GM12878 (cell line): ENCODE measurements at regions not wholly inside any gene's neighbourhood (a gene's known extent, or its start where the extent isn't known, plus 50 kb on each side); places are given as distances from the start of the nearest gene placed in this dataset.

Experiments used
- ATAC-seq: fragments of 200-7000 bp; cut with Tn5 transposase; 3 replicates; pipeline ENCODE4 v1.9.1; 2020; ENCODE audit warnings: mild to moderate bottlenecking, moderate library complexity
- BruUV-seq: library from RNA; stranded (reverse); fragments of 400-500 nt; replicated peaks from 2 replicates; lab custom pipeline; 2021; lab: Mats Ljungman, UMichigan
- CTCF ChIA-PET: fragments of 300-600 bp; sonication (Branson Sonifier 250); formaldehyde crosslinking; extraction: SDS; loops from one replicate; lab custom pipeline; 2021; ENCODE audit warnings: inconsistent platforms; lab: Yijun Ruan, JAX
- POLR2A ChIA-PET: fragments of 350-600 bp; formaldehyde crosslinking; extraction: SDS; loops from one replicate; lab custom pipeline; 2021; ENCODE audit warnings: inconsistent platforms; lab: Charles Lee
- RAD21 ChIA-PET: fragments of 300-600 bp; sonication (Branson Sonifier 250); formaldehyde crosslinking; loops from one replicate; lab custom pipeline; 2023; ENCODE audit warnings: antibody characterized with exemption; ENCODE audit not compliant: unreplicated experiment; lab: Charles Lee
- SMC1A ChIA-PET: fragments of 300-600 bp; sonication (Branson Sonifier 250); formaldehyde crosslinking; loops from one replicate; lab custom pipeline; 2023; ENCODE audit not compliant: unreplicated experiment, uncharacterized antibody; lab: Charles Lee
- DNase-seq: peaks from one replicate; pipeline ENCODE4 v3.0.0-alpha.2; 2011; ENCODE audit warnings: low read depth, low spot score
- FAIRE-seq: peaks from 3 replicates; lab custom pipeline; 2011; peaks lifted over from hg19 to GRCh38; lab: Jason Lieb, UNC
- H2AFZ ChIP-seq: 2 replicates; pipeline ENCODE4 v1.6.0; 2011; ENCODE audit warnings: low read depth, low read length, control low read depth; ENCODE audit not compliant: control insufficient read depth
- H3K27ac ChIP-seq: 2 replicates; pipeline ENCODE4 v1.5.1; 2011; ENCODE audit warnings: control low read depth; ENCODE audit not compliant: control insufficient read depth, insufficient read depth
- H3K27me3 ChIP-seq, 2 experiments: replicated peaks in 1 of 2; 2 replicates each; pipeline versions ENCODE4 v1.6.0 to v1.6.1; 2011; ENCODE audit warnings: low read length in 1 of 2; ENCODE audit not compliant: control insufficient read depth in 2 of 2, insufficient read depth in 2 of 2
- H3K36me3 ChIP-seq, 2 experiments: 2 replicates each; pipeline ENCODE4 v1.5.1; 2011; ENCODE audit warnings: low read length in 1 of 2; ENCODE audit not compliant: control insufficient read depth in 2 of 2, insufficient read depth in 2 of 2
- H3K4me1 ChIP-seq: 2 replicates; pipeline ENCODE4 v1.6.1; 2011; ENCODE audit warnings: mild to moderate bottlenecking, low read length, moderate library complexity, mixed read lengths; ENCODE audit not compliant: control insufficient read depth, insufficient read depth
- H3K4me2 ChIP-seq: 2 replicates; pipeline ENCODE4 v1.6.0; 2011; ENCODE audit warnings: control low read depth; ENCODE audit not compliant: control insufficient read depth, insufficient read depth
- H3K4me3 ChIP-seq: fragments of 200-600 bp; sonication (generic); 2 replicates; pipeline ENCODE4 v1.5.1; 2016
- H3K79me2 ChIP-seq: 2 replicates; pipeline ENCODE4 v1.6.0; 2011; ENCODE audit warnings: low read length; ENCODE audit not compliant: control insufficient read depth, insufficient read depth
- H3K9ac ChIP-seq: 2 replicates; pipeline ENCODE4 v1.8.0; 2011; ENCODE audit warnings: low read length, control low read depth, mixed read lengths; ENCODE audit not compliant: control insufficient read depth, insufficient read depth
- H3K9me3 ChIP-seq: replicated peaks from 3 replicates; pipeline ENCODE4 v1.5.1; 2011; ENCODE audit warnings: mild to moderate bottlenecking, low read length; ENCODE audit not compliant: control insufficient read depth, insufficient read depth
- H4K20me1 ChIP-seq: 2 replicates; pipeline ENCODE4 v1.6.0; 2011; ENCODE audit not compliant: control insufficient read depth, insufficient read depth
- BHLHE40 ChIP-seq, 2 experiments: fragments of 450-650 bp in 1 of 2; IDR thresholded peaks; 2 replicates each; pipeline ENCODE4 v1.6.1; 2011 to 2017; ENCODE audit warnings: low read depth in 2 of 2, borderline replicate concordance in 1 of 2, improper control_type of control experiment in 1 of 2, low read length in 1 of 2, mild to moderate bottlenecking in 1 of 2
- CBFB ChIP-seq: IDR thresholded peaks from 2 replicates; pipeline ENCODE4 v1.6.1; 2016; ENCODE audit warnings: antibody characterized with exemption, low read depth
- CREM ChIP-seq: IDR thresholded peaks from 2 replicates; pipeline ENCODE4 v1.6.1; 2014; ENCODE audit warnings: antibody characterized with exemption, low read depth
- EED ChIP-seq: sonication (generic); IDR thresholded peaks from 2 replicates; pipeline ENCODE4 v1.6.1; 2016; ENCODE audit warnings: antibody characterized with exemption, low read depth
- EP300 ChIP-seq, 2 experiments: fragments of 150-350 bp in 1 of 2; IDR thresholded peaks; 2 replicates each; pipeline ENCODE4 v1.6.1; 2011 to 2012; ENCODE audit warnings: low read depth in 2 of 2, low read length in 2 of 2, borderline replicate concordance in 1 of 2, improper control_type of control experiment in 1 of 2, inconsistent platforms in 1 of 2; ENCODE audit not compliant: control insufficient read depth in 1 of 2
- FOS ChIP-seq: IDR thresholded peaks from 3 replicates; pipeline ENCODE4 v1.6.1; 2011; ENCODE audit warnings: borderline replicate concordance; ENCODE audit not compliant: insufficient read length; ENCODE audit errors: extremely low read depth
- NFYA ChIP-seq: IDR thresholded peaks from 2 replicates; pipeline ENCODE4 v1.6.1; 2011; ENCODE audit warnings: low read depth, mild to moderate bottlenecking, low read length, improper control_type of control experiment, borderline replicate concordance
- RB1 ChIP-seq: fragments of 450-650 bp; formaldehyde crosslinking; IDR thresholded peaks from 2 replicates; pipeline ENCODE4 v1.6.1; 2017; ENCODE audit warnings: mild to moderate bottlenecking, borderline replicate concordance
- SMAD1 ChIP-seq: fragments of 450-650 bp; IDR thresholded peaks from 2 replicates; pipeline ENCODE4 v1.6.1; 2018; ENCODE audit warnings: mild to moderate bottlenecking, low read depth; ENCODE audit not compliant: partially characterized antibody
- STAT1 ChIP-seq: fragments of 450-650 bp; conservative IDR thresholded peaks from 2 replicates; pipeline ENCODE4 v1.6.1; 2014; ENCODE audit warnings: antibody characterized with exemption, mild to moderate bottlenecking
- TARDBP ChIP-seq: IDR thresholded peaks from 2 replicates; pipeline ENCODE4 v1.6.1; 2016; ENCODE audit warnings: borderline replicate concordance
- ZBED1 ChIP-seq: IDR thresholded peaks from 2 replicates; pipeline ENCODE4 v1.6.1; 2016; ENCODE audit warnings: borderline replicate concordance
- WGBS: methylation state at CpG from one replicate; pipeline ENCODE4 v1.1.6; 2016; ENCODE audit warnings: low lambda C conversion rate; ENCODE audit not compliant: insufficient replicate concordance, insufficient coverage; ENCODE audit errors: missing lambda C conversion rate; 5-methylcytosine and 5-hydroxymethylcytosine counted together
- in situ Hi-C: fragments of 300-500 bp; cut with MboI; formaldehyde crosslinking; loops from 9 replicates; pipeline ENCODE4 v1.14.3; 2018; ENCODE audit warnings: mixed read lengths
- intact Hi-C: fragments of 100-400 bp; cut with micrococcal nuclease; formaldehyde crosslinking; loops from one replicate; pipeline ENCODE4 v1.14.2; 2022; ENCODE audit not compliant: unreplicated experiment
- TF ChIP-seq, protein P1 (sequence below): fragments of 450-650 bp; IDR thresholded peaks from 2 replicates; pipeline ENCODE4 v1.6.1; 2018; ENCODE audit warnings: mild to moderate bottlenecking, low read depth, moderate library complexity; ENCODE audit not compliant: partially characterized antibody
- TF ChIP-seq, protein P2 (sequence below): fragments of 450-650 bp; formaldehyde crosslinking; IDR thresholded peaks from 2 replicates; pipeline ENCODE4 v1.4.0; 2020; ENCODE audit warnings: mild to moderate bottlenecking, moderate library complexity
- TF ChIP-seq, protein P3 (sequence below): fragments of 450-650 bp; IDR thresholded peaks from 2 replicates; pipeline ENCODE4 v1.6.1; 2016; ENCODE audit warnings: mild to moderate bottlenecking
- TF ChIP-seq, protein P4 (sequence below): fragments of 450-650 bp; IDR thresholded peaks from 2 replicates; pipeline ENCODE4 v1.6.1; 2014; ENCODE audit warnings: mild to moderate bottlenecking

DNA sequence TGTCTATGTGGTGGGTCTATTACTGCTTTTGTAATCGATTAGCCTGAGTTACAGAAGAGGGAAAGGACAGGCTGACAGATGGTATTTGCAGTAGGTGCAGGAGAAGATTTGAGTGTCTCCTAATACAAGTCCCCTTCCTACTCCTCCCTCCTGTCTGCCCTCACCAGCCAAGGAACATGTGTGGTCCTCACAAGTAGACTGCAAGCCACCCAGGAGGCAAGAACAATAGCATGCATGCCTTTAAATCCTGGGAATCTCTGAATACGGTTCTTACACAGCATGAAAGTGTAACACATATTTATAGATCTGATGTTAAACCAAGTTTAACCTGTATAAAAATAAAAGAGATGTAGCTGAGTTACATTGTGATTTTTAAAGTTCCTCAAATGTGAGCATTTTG lies 117.0 kb downstream of the PTCSC3 start:
- Histone ChIP-seq H2AFZ (no peak overlapping the region), H3K9ac (no peak overlapping the region), H3K4me2 (no peak overlapping the region), H3K79me2 (no peaks in the 10 kb centered on the region), H3K4me1 (no peaks in the 10 kb centered on the region), H3K27me3 (no peaks in the 10 kb centered on the region; a peak in 1 of 4 replicates), H3K36me3 (no peaks in the 10 kb centered on the region), H4K20me1 (no peaks in the 10 kb centered on the region)
- intact Hi-C loops = no loop called here
- ChIA-PET CTCF (interaction anchor here (1.0 to 3.0 kb wide), 2 partner anchors 12 to 47 kb away, joined by 3 to 20 read pairs; no protein-coding TSS in a partner anchor), RAD21 (interaction anchor here (0.6 kb wide), 1 partner anchor 1162 kb away, joined by 4 read pairs; no protein-coding TSS in a partner anchor)
- DNase-seq (no peak), ATAC-seq (no peak)
- TF ChIP-seq, protein P1, sequence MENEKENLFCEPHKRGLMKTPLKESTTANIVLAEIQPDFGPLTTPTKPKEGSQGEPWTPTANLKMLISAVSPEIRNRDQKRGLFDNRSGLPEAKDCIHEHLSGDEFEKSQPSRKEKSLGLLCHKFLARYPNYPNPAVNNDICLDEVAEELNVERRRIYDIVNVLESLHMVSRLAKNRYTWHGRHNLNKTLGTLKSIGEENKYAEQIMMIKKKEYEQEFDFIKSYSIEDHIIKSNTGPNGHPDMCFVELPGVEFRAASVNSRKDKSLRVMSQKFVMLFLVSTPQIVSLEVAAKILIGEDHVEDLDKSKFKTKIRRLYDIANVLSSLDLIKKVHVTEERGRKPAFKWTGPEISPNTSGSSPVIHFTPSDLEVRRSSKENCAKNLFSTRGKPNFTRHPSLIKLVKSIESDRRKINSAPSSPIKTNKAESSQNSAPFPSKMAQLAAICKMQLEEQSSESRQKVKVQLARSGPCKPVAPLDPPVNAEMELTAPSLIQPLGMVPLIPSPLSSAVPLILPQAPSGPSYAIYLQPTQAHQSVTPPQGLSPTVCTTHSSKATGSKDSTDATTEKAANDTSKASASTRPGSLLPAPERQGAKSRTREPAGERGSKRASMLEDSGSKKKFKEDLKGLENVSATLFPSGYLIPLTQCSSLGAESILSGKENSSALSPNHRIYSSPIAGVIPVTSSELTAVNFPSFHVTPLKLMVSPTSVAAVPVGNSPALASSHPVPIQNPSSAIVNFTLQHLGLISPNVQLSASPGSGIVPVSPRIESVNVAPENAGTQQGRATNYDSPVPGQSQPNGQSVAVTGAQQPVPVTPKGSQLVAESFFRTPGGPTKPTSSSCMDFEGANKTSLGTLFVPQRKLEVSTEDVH = no peak
- TF ChIP-seq CBFB = no peak
- TF ChIP-seq, protein P2, sequence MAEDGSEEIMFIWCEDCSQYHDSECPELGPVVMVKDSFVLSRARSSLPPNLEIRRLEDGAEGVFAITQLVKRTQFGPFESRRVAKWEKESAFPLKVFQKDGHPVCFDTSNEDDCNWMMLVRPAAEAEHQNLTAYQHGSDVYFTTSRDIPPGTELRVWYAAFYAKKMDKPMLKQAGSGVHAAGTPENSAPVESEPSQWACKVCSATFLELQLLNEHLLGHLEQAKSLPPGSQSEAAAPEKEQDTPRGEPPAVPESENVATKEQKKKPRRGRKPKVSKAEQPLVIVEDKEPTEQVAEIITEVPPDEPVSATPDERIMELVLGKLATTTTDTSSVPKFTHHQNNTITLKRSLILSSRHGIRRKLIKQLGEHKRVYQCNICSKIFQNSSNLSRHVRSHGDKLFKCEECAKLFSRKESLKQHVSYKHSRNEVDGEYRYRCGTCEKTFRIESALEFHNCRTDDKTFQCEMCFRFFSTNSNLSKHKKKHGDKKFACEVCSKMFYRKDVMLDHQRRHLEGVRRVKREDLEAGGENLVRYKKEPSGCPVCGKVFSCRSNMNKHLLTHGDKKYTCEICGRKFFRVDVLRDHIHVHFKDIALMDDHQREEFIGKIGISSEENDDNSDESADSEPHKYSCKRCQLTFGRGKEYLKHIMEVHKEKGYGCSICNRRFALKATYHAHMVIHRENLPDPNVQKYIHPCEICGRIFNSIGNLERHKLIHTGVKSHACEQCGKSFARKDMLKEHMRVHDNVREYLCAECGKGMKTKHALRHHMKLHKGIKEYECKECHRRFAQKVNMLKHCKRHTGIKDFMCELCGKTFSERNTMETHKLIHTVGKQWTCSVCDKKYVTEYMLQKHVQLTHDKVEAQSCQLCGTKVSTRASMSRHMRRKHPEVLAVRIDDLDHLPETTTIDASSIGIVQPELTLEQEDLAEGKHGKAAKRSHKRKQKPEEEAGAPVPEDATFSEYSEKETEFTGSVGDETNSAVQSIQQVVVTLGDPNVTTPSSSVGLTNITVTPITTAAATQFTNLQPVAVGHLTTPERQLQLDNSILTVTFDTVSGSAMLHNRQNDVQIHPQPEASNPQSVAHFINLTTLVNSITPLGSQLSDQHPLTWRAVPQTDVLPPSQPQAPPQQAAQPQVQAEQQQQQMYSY (CRISPR knock-in tag) = no peak
- no peak for TF ChIP-seq ZBED1
- TF ChIP-seq EP300 (IDR thresholded peaks at IDR 0.05; ENCODE audit: borderline replicate concordance in 1 of 2, control insufficient read depth in 1 of 2, low read depth in 2 of 2, low read length in 2 of 2) = no peak
- no peak for TF ChIP-seq STAT1
- TF ChIP-seq RB1 = no peak
- TF ChIP-seq, protein P3, sequence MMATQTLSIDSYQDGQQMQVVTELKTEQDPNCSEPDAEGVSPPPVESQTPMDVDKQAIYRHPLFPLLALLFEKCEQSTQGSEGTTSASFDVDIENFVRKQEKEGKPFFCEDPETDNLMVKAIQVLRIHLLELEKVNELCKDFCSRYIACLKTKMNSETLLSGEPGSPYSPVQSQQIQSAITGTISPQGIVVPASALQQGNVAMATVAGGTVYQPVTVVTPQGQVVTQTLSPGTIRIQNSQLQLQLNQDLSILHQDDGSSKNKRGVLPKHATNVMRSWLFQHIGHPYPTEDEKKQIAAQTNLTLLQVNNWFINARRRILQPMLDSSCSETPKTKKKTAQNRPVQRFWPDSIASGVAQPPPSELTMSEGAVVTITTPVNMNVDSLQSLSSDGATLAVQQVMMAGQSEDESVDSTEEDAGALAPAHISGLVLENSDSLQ = no peak
- TF ChIP-seq CREM = no peak
- no peak for TF ChIP-seq NFYA
- TF ChIP-seq, protein P4, sequence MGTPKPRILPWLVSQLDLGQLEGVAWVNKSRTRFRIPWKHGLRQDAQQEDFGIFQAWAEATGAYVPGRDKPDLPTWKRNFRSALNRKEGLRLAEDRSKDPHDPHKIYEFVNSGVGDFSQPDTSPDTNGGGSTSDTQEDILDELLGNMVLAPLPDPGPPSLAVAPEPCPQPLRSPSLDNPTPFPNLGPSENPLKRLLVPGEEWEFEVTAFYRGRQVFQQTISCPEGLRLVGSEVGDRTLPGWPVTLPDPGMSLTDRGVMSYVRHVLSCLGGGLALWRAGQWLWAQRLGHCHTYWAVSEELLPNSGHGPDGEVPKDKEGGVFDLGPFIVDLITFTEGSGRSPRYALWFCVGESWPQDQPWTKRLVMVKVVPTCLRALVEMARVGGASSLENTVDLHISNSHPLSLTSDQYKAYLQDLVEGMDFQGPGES = no peak
- TF ChIP-seq FOS = no peak
- no peak for TF ChIP-seq BHLHE40 (IDR thresholded peaks at IDR 0.05; ENCODE audit: borderline replicate concordance in 1 of 2, low read depth in 2 of 2, low read length in 1 of 2)
- TF ChIP-seq SMAD1 = no peak
- no peak for TF ChIP-seq TARDBP
- TF ChIP-seq EED = no peak
- TF ChIP-seq, all 136 proteins: peak for 0
- POLR2A ChIA-PET = no interaction called here
- H3K27ac ChIP-seq = no peak overlapping the region
- no peak overlapping the region for H3K4me3 ChIP-seq
- no TSS peak for BruUV-seq
- 41% methylated on average over 2 of the region's 2 CpGs for WGBS
- in situ Hi-C loops = no loop called here
- no peaks in the 10 kb centered on the region for H3K9me3 ChIP-seq
- SMC1A ChIA-PET = interaction anchor here (1.5 to 2.0 kb wide), 2 partner anchors 10 to 12 kb away, joined by 4 to 8 read pairs; no protein-coding TSS in a partner anchor
- FAIRE-seq = no peak
